ENCODE measurements at regions not wholly inside any gene's neighbourhood (a gene's known extent, or its start where the extent isn't known, plus 50 kb on each side); places are given as distances from the start of the nearest gene placed in this dataset.

DNA sequence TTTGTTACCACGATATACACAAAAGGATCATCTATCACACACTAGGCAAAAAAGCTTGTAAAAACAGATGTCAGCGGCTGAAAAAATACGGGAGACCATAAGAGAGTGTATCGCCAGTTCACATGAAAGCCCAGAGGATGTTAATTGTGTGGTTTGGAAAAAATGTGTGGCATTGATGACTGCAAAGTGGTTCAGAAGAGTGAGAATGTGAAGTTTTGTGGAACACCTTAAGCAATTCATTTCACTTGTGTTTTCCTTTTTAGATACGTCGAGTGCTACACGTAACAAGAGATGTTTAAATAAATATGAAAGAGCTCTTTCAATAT lies 61.7 kb upstream of the DAPL1 start:
- Histone ChIP-seq H3K14ac (replicated peaks; ENCODE audit: low read depth, low read length) (no peak overlapping the region), H3K27me3 (ENCODE audit: control insufficient read depth, insufficient read depth, low read length) (peaks cover 42% of the 10 kb centered on the region), H2BK120ac (ENCODE audit: low read depth, low read length) (no peak overlapping the region), H3K9ac (ENCODE audit: low read depth, low read length) (no peak overlapping the region), H3K9me1 (ENCODE audit: insufficient read depth, low read length) (no peaks in the 10 kb centered on the region), H3K56ac (ENCODE audit: extremely low read depth, insufficient read depth, low read length) (no peak overlapping the region), H2AFZ (replicated peaks; ENCODE audit: low read length, poor library complexity) (no peak overlapping the region), H3K4me1 (ENCODE audit: control insufficient read depth, insufficient read depth, low read length) (no peaks in the 10 kb centered on the region), H4K8ac (ENCODE audit: low read depth in 2 of 2, low read length in 2 of 2) (no peak overlapping the region), H3K36me3 (ENCODE audit: control insufficient read depth, insufficient read depth, low read length) (no peaks in the 10 kb centered on the region), H4K5ac (ENCODE audit: low read depth, low read length) (no peak overlapping the region), H4K91ac (ENCODE audit: insufficient read depth, low read depth, low read length) (no peak overlapping the region), H2AK5ac (ENCODE audit: low read depth, low read length) (no peak overlapping the region), H2BK15ac (ENCODE audit: low read depth, low read length) (no peak overlapping the region), H3K4ac (ENCODE audit: low read depth, low read length) (no peak overlapping the region), H3K23ac (ENCODE audit: low read depth, low read length) (no peak overlapping the region), H4K20me1 (ENCODE audit: insufficient read depth, low read length) (no peaks in the 10 kb centered on the region), H3K79me1 (ENCODE audit: low read depth in 1 of 2, low read length in 2 of 2) (no peaks in the 10 kb centered on the region), H2BK20ac (ENCODE audit: low read depth, low read length) (no peak overlapping the region), H3K4me2 (ENCODE audit: low read depth, low read length) (no peak overlapping the region), H2AK9ac (replicated peaks; ENCODE audit: low read depth, low read length, poor library complexity) (no peak overlapping the region), H3K4me3 (ENCODE audit: insufficient read depth, low read depth, low read length) (no peak overlapping the region), H2BK5ac (ENCODE audit: low read depth, low read length, poor library complexity, severe bottlenecking) (no peak overlapping the region), H3K9me3 (ENCODE audit: control insufficient read depth, insufficient read depth, low read length) (no peaks in the 10 kb centered on the region), H3K18ac (ENCODE audit: low read depth, low read length) (no peak overlapping the region), H3K27ac (ENCODE audit: insufficient read depth, low read length) (no peak overlapping the region)
- in situ Hi-C loops (cut with MboI; ENCODE audit: low sequenced_read_pairs) (no loop called here), dilution Hi-C loops (cut with HindIII; ENCODE audit: low sequenced_read_pairs, unreplicated experiment) (no loop called here), intact Hi-C loops (cut with micrococcal nuclease) (loop anchor here (10.0 kb wide), 1 partner anchor 189 kb away; no protein-coding TSS in a partner anchor)
- POLR2A ChIA-PET (ENCODE audit: unreplicated experiment) = no interaction called here
- ATAC-seq (ENCODE audit: low read depth) (no peak), DNase-seq (no peak)
- TF ChIP-seq ELK1 (IDR thresholded peaks at IDR 0.05; ENCODE audit: borderline replicate concordance, low read depth, low read length) (no peak), POLR2A (IDR thresholded peaks at IDR 0.05; ENCODE audit: low read depth, low read length) (no peak), MAFK (IDR thresholded peaks at IDR 0.05; ENCODE audit: low read depth, low read length) (no peak), RCOR1 (IDR thresholded peaks at IDR 0.05; ENCODE audit: insufficient replicate concordance, low read length) (no peak), MXI1 (IDR thresholded peaks at IDR 0.05; ENCODE audit: borderline replicate concordance, low read depth, low read length) (no peak), RFX5 (IDR thresholded peaks at IDR 0.05; ENCODE audit: low read depth, low read length) (no peak), BHLHE40 (IDR thresholded peaks at IDR 0.05; ENCODE audit: low read depth, low read length) (no peak), USF2 (IDR thresholded peaks at IDR 0.05; ENCODE audit: low read depth, low read length) (no peak), MAZ (IDR thresholded peaks at IDR 0.05; ENCODE audit: borderline replicate concordance, low read depth, low read length) (no peak), FOS (IDR thresholded peaks at IDR 0.05; ENCODE audit: low read depth, low read length) (no peak), SMC3 (IDR thresholded peaks at IDR 0.05; ENCODE audit: low read depth, low read length) (no peak), CTCF (conservative IDR thresholded peaks at IDR 0.05; ENCODE audit: low read depth, low read length) (no peak), CHD1 (IDR thresholded peaks at IDR 0.05; ENCODE audit: low read depth, low read length) (no peak), NFE2L2 (IDR thresholded peaks at IDR 0.05; ENCODE audit: low read depth, low read length) (no peak), CEBPB (IDR thresholded peaks at IDR 0.05; ENCODE audit: low read depth, low read length) (no peak), RAD21 (IDR thresholded peaks at IDR 0.05; ENCODE audit: low read length) (no peak)
- WGBS, 2 experiments (ENCODE audit: extremely low coverage in 2 of 2, insufficient read length in 1 of 2) = 50% methylated on average over 2 of the region's 7 CpGs; no CpG with 5 or more reads in 1 of the 2 experiments
- CTCF ChIA-PET = interaction anchor here (0.6 to 1.5 kb wide), 3 partner anchors 21 to 553 kb away, joined by 3 to 6 read pairs (median 3); no protein-coding TSS in a partner anchor
- no TSS peak for BruUV-seq (replicated peaks)
